Common myeloid progenitor, CD34-positive (primary cell): ENCODE measurements at regions not wholly inside any gene's neighbourhood (a gene's known extent, or its start where the extent isn't known, plus 50 kb on each side); places are given as distances from the start of the nearest gene placed in this dataset.

Source experiments
- CTCF ChIA-PET: fragments of 350-600 bp; sonication (Branson Sonifier 250); formaldehyde crosslinking; loops from one replicate; lab custom pipeline; 2021; ENCODE audit warnings: antibody characterized with exemption; lab: Charles Lee
- POLR2A ChIA-PET: fragments of 350-600 bp; sonication (Branson Sonifier 250); formaldehyde crosslinking; loops from one replicate; lab custom pipeline; 2021; ENCODE audit warnings: antibody characterized with exemption; lab: Charles Lee
- DNase-seq, 3 donors: peaks; one replicate each; pipeline versions ENCODE4 v3.0.0 to v3.0.0-alpha.2; 2013
- H3K27ac ChIP-seq, 2 experiments: 1 replicate in 1 of 2; 2 replicates in 1 of 2; pipeline ENCODE4 v1.7.0; 2013; ENCODE audit warnings: inconsistent platforms in 2 of 2, low read length in 2 of 2, mild to moderate bottlenecking in 2 of 2, low read depth in 1 of 2, moderate library complexity in 1 of 2; ENCODE audit not compliant: severe bottlenecking in 2 of 2, insufficient read depth in 1 of 2, poor library complexity in 1 of 2
- H3K27me3 ChIP-seq, 5 experiments: replicated peaks in 2 of 5; 1 replicate in 3 of 5; 2 replicates in 2 of 5; pipeline versions ENCODE4 v1.6.1 to v1.7.0; 2013; ENCODE audit warnings: low read length in 4 of 5, mild to moderate bottlenecking in 2 of 5, moderate library complexity in 2 of 5, inconsistent platforms in 1 of 5; ENCODE audit not compliant: insufficient read depth in 5 of 5, control insufficient read depth in 4 of 5
- H3K36me3 ChIP-seq, 4 experiments: 1 replicate in 2 of 4; 2 replicates in 2 of 4; pipeline versions ENCODE4 v1.6.1 to v1.7.0; 2013; ENCODE audit warnings: low read length in 3 of 4, control low read depth in 1 of 4, mild to moderate bottlenecking in 1 of 4; ENCODE audit not compliant: control insufficient read depth in 4 of 4, insufficient read depth in 4 of 4
- H3K4me1 ChIP-seq, 4 experiments: 1 replicate in 3 of 4; 2 replicates in 1 of 4; pipeline versions ENCODE4 v1.6.1 to v1.7.1; 2013; ENCODE audit warnings: low read length in 3 of 4, mild to moderate bottlenecking in 3 of 4, control low read depth in 1 of 4, inconsistent platforms in 1 of 4, moderate library complexity in 1 of 4; ENCODE audit not compliant: control insufficient read depth in 4 of 4, insufficient read depth in 4 of 4; ENCODE audit errors: control extremely low read depth in 1 of 4
- H3K4me3 ChIP-seq, 7 experiments: 1 replicate in 4 of 7; 2 replicates in 3 of 7; pipeline versions ENCODE4 v1.5.1 to v1.7.0; 2013; ENCODE audit warnings: mild to moderate bottlenecking in 7 of 7, low read length in 6 of 7, moderate library complexity in 6 of 7, inconsistent platforms in 2 of 7, low read depth in 2 of 7, control low read depth in 1 of 7; ENCODE audit not compliant: insufficient read depth in 4 of 7, control insufficient read depth in 1 of 7; ENCODE audit errors: extremely low read depth in 1 of 7
- H3K9me3 ChIP-seq, 5 experiments: 1 replicate in 4 of 5; 2 replicates in 1 of 5; pipeline versions ENCODE4 v1.6.1 to v1.7.1; 2013; ENCODE audit warnings: low read length in 4 of 5, mild to moderate bottlenecking in 2 of 5, inconsistent platforms in 1 of 5, low read depth in 1 of 5, moderate library complexity in 1 of 5; ENCODE audit not compliant: control insufficient read depth in 4 of 5, insufficient read depth in 2 of 5; ENCODE audit errors: control extremely low read depth in 1 of 5
- WGBS: methylation state at CpG from one replicate; pipeline ENCODE4 v1.1.5; 2013; ENCODE audit not compliant: insufficient coverage; 5-methylcytosine and 5-hydroxymethylcytosine counted together

- Histone ChIP-seq H3K27me3 (no peaks in the 10 kb centered on the region), H3K4me1 (peaks cover 0 to 18% (median 7%) of the 10 kb centered on the region in 4 experiments), H3K4me3 (no peak overlapping the region), H3K27ac (no peak overlapping the region), H3K36me3 (no peaks in the 10 kb centered on the region), H3K9me3 (no peaks in the 10 kb centered on the region)
- 72% methylated on average over 9 of the region's 11 CpGs for WGBS
- no peak for DNase-seq
- ChIA-PET CTCF (interaction anchor here (1.0 to 1.2 kb wide), 2 partner anchors 10 to 100 kb away, joined by 3 read pairs; no protein-coding TSS in a partner anchor), POLR2A (no interaction called here)
Observed at GRCh38 chr22:19622061-19622441, 92.3 kb upstream of the SEPTIN5 start.

GRCh38 chr22:19625331-19626041, 88.8 kb upstream of the SEPTIN5 start:
- Histone ChIP-seq H3K4me1 (peaks cover 0 to 12% (median 2%) of the 10 kb centered on the region in 4 experiments), H3K27me3 (no peaks in the 10 kb centered on the region), H3K4me3 (no peak overlapping the region), H3K36me3 (no peaks in the 10 kb centered on the region), H3K27ac (no peak overlapping the region), H3K9me3 (no peaks in the 10 kb centered on the region)
- DNase-seq = no peak
- WGBS = 94% methylated on average over 6 of the region's 11 CpGs
- CTCF ChIA-PET = interaction anchor here (1.2 kb wide), 1 partner anchor 130 kb away, joined by 3 read pairs; no protein-coding TSS in a partner anchor
- POLR2A ChIA-PET = no interaction called here

GRCh38 chr22:19626042-19626587, 88.2 kb upstream of the SEPTIN5 start:
- CTCF ChIA-PET = interaction anchor here (1.5 kb wide), 1 partner anchor 133 kb away, joined by 5 read pairs; no protein-coding TSS in a partner anchor

DNA sequence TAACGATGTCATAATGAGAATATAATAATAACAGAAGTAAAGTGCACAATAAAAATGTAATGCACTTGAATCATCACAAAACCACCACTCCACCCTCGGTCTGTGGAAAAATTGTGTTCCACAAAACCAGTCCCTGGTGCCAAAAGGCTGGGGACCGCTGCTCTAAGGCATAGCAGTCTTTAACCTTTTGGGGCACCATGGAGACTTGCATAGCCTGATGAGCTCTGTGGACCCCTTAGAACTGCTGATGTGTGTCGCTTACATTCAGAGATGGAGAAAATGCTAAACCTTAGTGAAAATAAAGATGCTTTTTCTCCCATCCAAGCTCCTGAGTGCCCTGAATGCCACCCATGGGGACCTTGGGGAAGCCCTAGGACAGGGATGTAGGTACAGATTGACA, 87.6 kb upstream of the SEPTIN5 start:
- Histone ChIP-seq H3K27ac (no peak overlapping the region), H3K9me3 (no peaks in the 10 kb centered on the region), H3K4me1 (peaks cover 0 to 6% (median 2%) of the 10 kb centered on the region in 4 experiments), H3K36me3 (no peaks in the 10 kb centered on the region), H3K27me3 (no peaks in the 10 kb centered on the region), H3K4me3 (no peak overlapping the region)
- ChIA-PET POLR2A (no interaction called here), CTCF (interaction anchor here (1.5 kb wide), 1 partner anchor 133 kb away, joined by 5 read pairs; no protein-coding TSS in a partner anchor)
- DNase-seq = no peak
- 100% methylated on average over 3 of the region's 4 CpGs for WGBS

More at GRCh38 chr22:19626042-19626587, 88.2 kb upstream of the SEPTIN5 start:
- POLR2A ChIA-PET = no interaction called here
- Histone ChIP-seq H3K27ac (no peak overlapping the region), H3K4me3 (no peak overlapping the region), H3K36me3 (no peaks in the 10 kb centered on the region), H3K27me3 (no peaks in the 10 kb centered on the region), H3K4me1 (peaks cover 0 to 6% (median 2%) of the 10 kb centered on the region in 4 experiments), H3K9me3 (no peaks in the 10 kb centered on the region)
- no peak for DNase-seq
- WGBS = 100% methylated on average over 4 of the region's 7 CpGs

- ChIA-PET POLR2A (no interaction called here), CTCF (interaction anchor here (1.4 to 6.4 kb wide), 4 partner anchors 23 to 141 kb away, joined by 4 to 136 read pairs (median 36); no protein-coding TSS in a partner anchor)
- DNase-seq = no peak
- H3K9me3 ChIP-seq = no peaks in the 10 kb centered on the region
- H3K4me3 ChIP-seq = no peak overlapping the region
- WGBS = 72% methylated on average over 6 of the region's 11 CpGs
- no peak overlapping the region for H3K27ac ChIP-seq
- H3K36me3 ChIP-seq = no peaks in the 10 kb centered on the region
- peaks cover 0 to 14% (median 2%) of the 10 kb centered on the region in 4 experiments for H3K4me1 ChIP-seq
- no peaks in the 10 kb centered on the region for H3K27me3 ChIP-seq
Observed at GRCh38 chr22:19628038-19628776, 86.1 kb upstream of the SEPTIN5 start.

DNA sequence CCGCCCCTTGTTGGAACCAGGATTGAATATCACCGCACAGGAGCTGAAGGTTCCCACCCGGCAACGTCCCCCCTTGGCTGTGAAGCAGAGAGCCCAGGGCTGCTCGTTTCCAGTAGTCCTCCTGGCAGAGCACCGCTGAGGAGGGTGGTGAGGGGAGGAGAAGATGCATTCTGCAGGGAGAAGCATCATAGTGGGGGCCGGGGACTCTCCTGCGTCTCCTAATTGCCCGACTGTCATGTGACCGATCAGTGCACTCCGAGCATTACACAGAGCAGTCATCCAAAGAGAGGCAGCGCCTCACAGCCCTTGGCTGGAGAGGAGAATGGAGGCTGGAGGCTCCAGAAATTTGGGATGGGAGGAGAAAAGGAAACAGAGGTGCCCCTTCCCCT, 85.0 kb upstream of the SEPTIN5 start:
- ChIA-PET POLR2A (no interaction called here), CTCF (interaction anchor here (0.7 to 6.4 kb wide), 25 partner anchors 10 to 234 kb away, joined by 3 to 136 read pairs (median 4); partner anchors contain the start of genes CDC45 and UFD1)
- WGBS = 95% methylated on average over 9 of the region's 12 CpGs
- no peaks in the 10 kb centered on the region for H3K9me3 ChIP-seq
- H3K27me3 ChIP-seq = no peaks in the 10 kb centered on the region
- no peaks in the 10 kb centered on the region for H3K36me3 ChIP-seq
- no peak overlapping the region for H3K27ac ChIP-seq
- DNase-seq = no peak
- H3K4me3 ChIP-seq = no peak overlapping the region
- peaks cover 0 to 14% (median 2%) of the 10 kb centered on the region in 4 experiments for H3K4me1 ChIP-seq
